ENCODE measurements at regions not wholly inside any gene's neighbourhood (a gene's known extent, or its start where the extent isn't known, plus 50 kb on each side); places are given as distances from the start of the nearest gene placed in this dataset.

GRCh38 chr6:56775498-56776166 lies 132.9 kb upstream of the DST start:
- Histone ChIP-seq H3K27ac (ENCODE audit: low read depth, low read length) (no peak overlapping the region), H4K20me1 (ENCODE audit: insufficient read depth) (no peaks in the 10 kb centered on the region), H3K79me2 (ENCODE audit: insufficient read depth, low read length) (peaks cover 49% of the 10 kb centered on the region), H3K27me3 (ENCODE audit: insufficient read depth, low read length) (no peaks in the 10 kb centered on the region), H3K36me3 (ENCODE audit: control insufficient read depth in 1 of 2, insufficient read depth in 2 of 2, low read length in 2 of 2) (no peaks in the 10 kb centered on the region), H3K4me2 (ENCODE audit: low read length) (no peak overlapping the region), H3K9me3 (ENCODE audit: control insufficient read depth in 1 of 2, insufficient read depth in 1 of 2, low read depth in 1 of 2, low read length in 2 of 2) (no peaks in the 10 kb centered on the region), H3K4me1 (ENCODE audit: control insufficient read depth in 1 of 2, insufficient read depth in 2 of 2, low read length in 2 of 2) (peaks cover 23 to 28% of the 10 kb centered on the region in 2 experiments), H3K9me2 (ENCODE audit: insufficient read depth) (no peaks in the 10 kb centered on the region), H3K9ac (ENCODE audit: low read length) (no peak overlapping the region), H2AFZ (ENCODE audit: low read depth, low read length, poor library complexity, severe bottlenecking) (no peak overlapping the region), H3K4me3 (replicated peaks in 1 of 2; ENCODE audit: low read depth in 1 of 2, low read length in 2 of 2) (no peak overlapping the region)
- no peak for DNase-seq (ENCODE audit: low read depth, low spot score)
- intact Hi-C loops (cut with micrococcal nuclease), result no loop called here
- POLR2A ChIA-PET, result no interaction called here
- RAD21 ChIA-PET (ENCODE audit: low non-redundant PET in 1 of 2, low total read pairs in 2 of 2, uncharacterized antibody in 2 of 2, unreplicated experiment in 2 of 2), result no interaction called here
- BruUV-seq (replicated peaks), result no TSS peak
- ATAC-seq, result no peak
- CTCF ChIA-PET, result no interaction called here
- no peak for TF ChIP-seq FOSL1 (IDR thresholded peaks at IDR 0.05; ENCODE audit: low read depth)
- no peak for TF ChIP-seq SIN3A (IDR thresholded peaks at IDR 0.05; ENCODE audit: low read depth)
- TF ChIP-seq SP1 (IDR thresholded peaks at IDR 0.05; ENCODE audit: low read depth), result no peak
- TF ChIP-seq EZH2phosphoT487 (IDR thresholded peaks at IDR 0.05; ENCODE audit: borderline replicate concordance), result no peak
- TF ChIP-seq POLR2A (IDR thresholded peaks at IDR 0.05; ENCODE audit: borderline replicate concordance, extremely low read depth, insufficient read depth, insufficient read length), result no peak
- no peak for TF ChIP-seq REST (IDR thresholded peaks at IDR 0.05; ENCODE audit: low read depth)
- TF ChIP-seq POLR2AphosphoS5 (IDR thresholded peaks at IDR 0.05; ENCODE audit: low read depth, low read length), result no peak
- no peak for TF ChIP-seq SRF (IDR thresholded peaks at IDR 0.05; ENCODE audit: low read depth)
- no peak for TF ChIP-seq ZFX (IDR thresholded peaks at IDR 0.05)
- TF ChIP-seq JUND (IDR thresholded peaks at IDR 0.05), result no peak
- no peak for TF ChIP-seq EZH2 (IDR thresholded peaks at IDR 0.05)
- no peak for TF ChIP-seq ATF3 (IDR thresholded peaks at IDR 0.05)
- no peak for TF ChIP-seq YY1 (IDR thresholded peaks at IDR 0.05; ENCODE audit: extremely low read depth, insufficient replicate concordance, low read depth, low read length)
- TF ChIP-seq CTCF (IDR thresholded peaks at IDR 0.05 in 2 of 3, conservative IDR thresholded peaks at IDR 0.05 in 1 of 3; ENCODE audit: borderline replicate concordance in 1 of 3, insufficient read depth in 1 of 3, low read depth in 2 of 3, low read length in 2 of 3), result no peak
- no peak for TF ChIP-seq RAD21 (IDR thresholded peaks at IDR 0.05; ENCODE audit: low read depth)
- no peak for TF ChIP-seq CBX3 (IDR thresholded peaks at IDR 0.05; ENCODE audit: low read depth)
- no peak for TF ChIP-seq ELF1 (IDR thresholded peaks at IDR 0.05; ENCODE audit: borderline replicate concordance, low read depth)
